ENCODE measurements at regions not wholly inside any gene's neighbourhood (a gene's known extent, or its start where the extent isn't known, plus 50 kb on each side); places are given as distances from the start of the nearest gene placed in this dataset.

GRCh38 chrX:13254076-13254785 is 65.6 kb downstream of the ATXN3L start:
- no peak for TF ChIP-seq CTCF (IDR thresholded peaks at IDR 0.05; ENCODE audit: insufficient read depth, low read length, severe bottlenecking)
- H3K27me3 ChIP-seq (ENCODE audit: control insufficient read depth, insufficient read depth, low read length), result no peaks in the 10 kb centered on the region
- FAIRE-seq (no peak), DNase-seq (ENCODE audit: low read depth) (peak; percentile 63)
- H3K36me3 ChIP-seq (ENCODE audit: control insufficient read depth, insufficient read depth, low read length), result no peaks in the 10 kb centered on the region
- H3K4me3 ChIP-seq (ENCODE audit: low read depth, low read length), result no peak overlapping the region

- Histone ChIP-seq H3K36me3 (ENCODE audit: control insufficient read depth, insufficient read depth, low read length) (no peaks in the 10 kb centered on the region), H3K27me3 (ENCODE audit: control insufficient read depth, insufficient read depth, low read length) (no peaks in the 10 kb centered on the region), H3K4me3 (ENCODE audit: low read depth, low read length) (no peak overlapping the region)
- TF ChIP-seq CTCF (IDR thresholded peaks at IDR 0.05; ENCODE audit: insufficient read depth, low read length, severe bottlenecking), result no peak
- DNase-seq (ENCODE audit: low read depth), result no peak
- no peak for FAIRE-seq
Observed at GRCh38 chrX:13253223-13253622, 66.6 kb downstream of the ATXN3L start.

- no peak overlapping the region for H3K4me3 ChIP-seq (ENCODE audit: low read depth, low read length)
- no peak for FAIRE-seq
- H3K36me3 ChIP-seq (ENCODE audit: control insufficient read depth, insufficient read depth, low read length), result no peaks in the 10 kb centered on the region
- TF ChIP-seq CTCF (IDR thresholded peaks at IDR 0.05; ENCODE audit: insufficient read depth, low read length, severe bottlenecking), result no peak
- no peak for DNase-seq (ENCODE audit: low read depth)
- no peaks in the 10 kb centered on the region for H3K27me3 ChIP-seq (ENCODE audit: control insufficient read depth, insufficient read depth, low read length)
Observed at GRCh38 chrX:13252726-13253125, 67.1 kb downstream of the ATXN3L start.

- Histone ChIP-seq H3K36me3 (ENCODE audit: control insufficient read depth, insufficient read depth, low read length) (no peaks in the 10 kb centered on the region), H3K27me3 (ENCODE audit: control insufficient read depth, insufficient read depth, low read length) (no peaks in the 10 kb centered on the region), H3K4me3 (ENCODE audit: low read depth, low read length) (no peak overlapping the region)
- no peak for FAIRE-seq
- DNase-seq (ENCODE audit: low read depth), result no peak
- no peak for TF ChIP-seq CTCF (IDR thresholded peaks at IDR 0.05; ENCODE audit: insufficient read depth, low read length, severe bottlenecking)
Observed at GRCh38 chrX:13250826-13251580, 68.8 kb downstream of the ATXN3L start.

GRCh38 chrX:13248867-13249486 is 70.9 kb downstream of the ATXN3L start:
- Histone ChIP-seq H3K27me3 (ENCODE audit: control insufficient read depth, insufficient read depth, low read length) (no peaks in the 10 kb centered on the region), H3K36me3 (ENCODE audit: control insufficient read depth, insufficient read depth, low read length) (no peaks in the 10 kb centered on the region), H3K4me3 (ENCODE audit: low read depth, low read length) (no peak overlapping the region)
- FAIRE-seq (peak; percentile 47), DNase-seq (ENCODE audit: low read depth) (no peak)
- TF ChIP-seq CTCF (IDR thresholded peaks at IDR 0.05; ENCODE audit: insufficient read depth, low read length, severe bottlenecking), result no peak
